Loucy (cell line): ENCODE measurements at regions not wholly inside any gene's neighbourhood (a gene's known extent, or its start where the extent isn't known, plus 50 kb on each side); places are given as distances from the start of the nearest gene placed in this dataset.

Experiments used
- EZH2phosphoT487 ChIP-seq: fragments of 200-600 bp; IDR thresholded peaks from 2 replicates; pipeline ENCODE4 v1.6.1; 2018; ENCODE audit warnings: antibody characterized with exemption, mild to moderate bottlenecking, moderate library complexity, borderline replicate concordance
- TF ChIP-seq, protein P1 (sequence below): fragments of 200-600 bp; sonication (generic); conservative IDR thresholded peaks from 2 replicates; pipeline ENCODE4 v1.5.1; 2014; ENCODE audit warnings: mild to moderate bottlenecking, antibody characterized with exemption, low read length

DNA sequence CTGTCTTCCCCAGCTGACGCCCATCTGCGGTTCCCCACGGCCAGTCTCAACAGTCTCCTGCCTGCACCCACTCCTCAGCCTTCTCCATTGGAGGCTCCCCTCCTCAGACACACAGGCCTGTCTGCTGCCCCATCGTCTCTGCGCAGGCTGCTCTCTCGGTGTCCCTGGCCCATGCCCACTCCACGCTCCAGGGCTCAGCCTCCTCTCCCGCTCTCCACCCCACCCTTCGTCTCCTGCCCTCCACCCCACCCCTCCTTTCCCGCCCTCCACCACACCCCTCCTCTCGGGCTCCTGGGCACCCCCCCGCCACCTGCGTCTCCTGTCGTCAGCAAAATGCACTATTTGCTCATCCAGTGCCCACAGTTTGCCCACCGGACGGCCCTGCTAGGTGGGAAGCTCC is 119.6 kb upstream of the DIO3 start:
- TF ChIP-seq, protein P1, sequence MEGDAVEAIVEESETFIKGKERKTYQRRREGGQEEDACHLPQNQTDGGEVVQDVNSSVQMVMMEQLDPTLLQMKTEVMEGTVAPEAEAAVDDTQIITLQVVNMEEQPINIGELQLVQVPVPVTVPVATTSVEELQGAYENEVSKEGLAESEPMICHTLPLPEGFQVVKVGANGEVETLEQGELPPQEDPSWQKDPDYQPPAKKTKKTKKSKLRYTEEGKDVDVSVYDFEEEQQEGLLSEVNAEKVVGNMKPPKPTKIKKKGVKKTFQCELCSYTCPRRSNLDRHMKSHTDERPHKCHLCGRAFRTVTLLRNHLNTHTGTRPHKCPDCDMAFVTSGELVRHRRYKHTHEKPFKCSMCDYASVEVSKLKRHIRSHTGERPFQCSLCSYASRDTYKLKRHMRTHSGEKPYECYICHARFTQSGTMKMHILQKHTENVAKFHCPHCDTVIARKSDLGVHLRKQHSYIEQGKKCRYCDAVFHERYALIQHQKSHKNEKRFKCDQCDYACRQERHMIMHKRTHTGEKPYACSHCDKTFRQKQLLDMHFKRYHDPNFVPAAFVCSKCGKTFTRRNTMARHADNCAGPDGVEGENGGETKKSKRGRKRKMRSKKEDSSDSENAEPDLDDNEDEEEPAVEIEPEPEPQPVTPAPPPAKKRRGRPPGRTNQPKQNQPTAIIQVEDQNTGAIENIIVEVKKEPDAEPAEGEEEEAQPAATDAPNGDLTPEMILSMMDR: no peak
- TF ChIP-seq EZH2phosphoT487: no peak
